ENCODE measurements at regions not wholly inside any gene's neighbourhood (a gene's known extent, or its start where the extent isn't known, plus 50 kb on each side); places are given as distances from the start of the nearest gene placed in this dataset.

- H3K9me3 ChIP-seq (ENCODE audit: control insufficient read depth in 1 of 2, insufficient read depth in 1 of 2, low read depth in 1 of 2, low read length in 2 of 2), result no peaks in the 10 kb centered on the region
- no peaks in the 10 kb centered on the region for H3K9me2 ChIP-seq (ENCODE audit: insufficient read depth)
- RAD21 ChIA-PET (ENCODE audit: low non-redundant PET in 1 of 2, low total read pairs in 2 of 2, uncharacterized antibody in 2 of 2, unreplicated experiment in 2 of 2), result no interaction called here
- H3K79me2 ChIP-seq (ENCODE audit: insufficient read depth, low read length), result no peaks in the 10 kb centered on the region
- DNase-seq (ENCODE audit: low read depth, low spot score) (no peak), ATAC-seq (no peak)
- no peaks in the 10 kb centered on the region for H3K36me3 ChIP-seq (ENCODE audit: control insufficient read depth in 1 of 2, insufficient read depth in 2 of 2, low read length in 2 of 2)
- CTCF ChIA-PET, result no interaction called here
- no peaks in the 10 kb centered on the region for H4K20me1 ChIP-seq (ENCODE audit: insufficient read depth)
- no peak overlapping the region for H3K9ac ChIP-seq (ENCODE audit: low read length)
- no peaks in the 10 kb centered on the region for H3K4me1 ChIP-seq (ENCODE audit: control insufficient read depth in 1 of 2, insufficient read depth in 2 of 2, low read length in 2 of 2)
- no peak overlapping the region for H3K4me2 ChIP-seq (ENCODE audit: low read length)
- H3K4me3 ChIP-seq (replicated peaks in 1 of 2; ENCODE audit: low read depth in 1 of 2, low read length in 2 of 2), result no peak overlapping the region
- no TSS peak for BruUV-seq (replicated peaks)
- peaks cover 31% of the 10 kb centered on the region; the same call in 1 of the 2 replicates for H3K27me3 ChIP-seq (ENCODE audit: insufficient read depth, low read length)
- no peak for TF ChIP-seq SP1 (IDR thresholded peaks at IDR 0.05; ENCODE audit: low read depth)
- TF ChIP-seq FOSL1 (IDR thresholded peaks at IDR 0.05; ENCODE audit: low read depth), result no peak
- no peak for TF ChIP-seq TCF7L2 (IDR thresholded peaks at IDR 0.05; ENCODE audit: borderline replicate concordance, extremely low read depth, insufficient read depth, insufficient read length)
- TF ChIP-seq SIN3A (IDR thresholded peaks at IDR 0.05; ENCODE audit: low read depth), result no peak
- H2AFZ ChIP-seq (ENCODE audit: low read depth, low read length, poor library complexity, severe bottlenecking), result no peak overlapping the region
- intact Hi-C loops (cut with micrococcal nuclease), result no loop called here
- POLR2A ChIA-PET, result no interaction called here
- no peak overlapping the region for H3K27ac ChIP-seq (ENCODE audit: low read depth, low read length)
Measured at GRCh38 chr12:4169531-4169930, 104.0 kb upstream of the CCND2 start.

- POLR2A ChIA-PET, result no interaction called here
Measured at GRCh38 chr12:4168036-4168435, 105.5 kb upstream of the CCND2 start.

More at GRCh38 chr12:4168036-4168435, 105.5 kb upstream of the CCND2 start:
- H3K4me1 ChIP-seq (ENCODE audit: control insufficient read depth in 1 of 2, insufficient read depth in 2 of 2, low read length in 2 of 2), result no peaks in the 10 kb centered on the region
- no peaks in the 10 kb centered on the region for H4K20me1 ChIP-seq (ENCODE audit: insufficient read depth)
- no TSS peak for BruUV-seq (replicated peaks)
- H3K9ac ChIP-seq (ENCODE audit: low read length), result no peak overlapping the region
- H3K27me3 ChIP-seq (ENCODE audit: insufficient read depth, low read length), result peaks cover 22% of the 10 kb centered on the region; the same call in 1 of the 2 replicates
- no peak for ATAC-seq
- no peaks in the 10 kb centered on the region for H3K9me3 ChIP-seq (ENCODE audit: control insufficient read depth in 1 of 2, insufficient read depth in 1 of 2, low read depth in 1 of 2, low read length in 2 of 2)
- CTCF ChIA-PET, result no interaction called here
- no peak overlapping the region for H3K4me2 ChIP-seq (ENCODE audit: low read length)
- TF ChIP-seq RAD21 (IDR thresholded peaks at IDR 0.05; ENCODE audit: low read depth), result no peak
- TF ChIP-seq ZBTB33 (IDR thresholded peaks at IDR 0.05; ENCODE audit: extremely low read depth, insufficient replicate concordance, low read length), result no peak
- no peak for TF ChIP-seq CBX3 (IDR thresholded peaks at IDR 0.05; ENCODE audit: low read depth)
- TF ChIP-seq TCF7L2 (IDR thresholded peaks at IDR 0.05; ENCODE audit: borderline replicate concordance, extremely low read depth, insufficient read depth, insufficient read length), result no peak
- no peak for TF ChIP-seq EGR1 (IDR thresholded peaks at IDR 0.05; ENCODE audit: low read depth)
- TF ChIP-seq CEBPB (IDR thresholded peaks at IDR 0.05; ENCODE audit: low read depth), result no peak
- no peak for DNase-seq (ENCODE audit: low read depth, low spot score)
- no peaks in the 10 kb centered on the region for H3K36me3 ChIP-seq (ENCODE audit: control insufficient read depth in 1 of 2, insufficient read depth in 2 of 2, low read length in 2 of 2)
- no peaks in the 10 kb centered on the region for H3K79me2 ChIP-seq (ENCODE audit: insufficient read depth, low read length)
- RAD21 ChIA-PET (ENCODE audit: low non-redundant PET in 1 of 2, low total read pairs in 2 of 2, uncharacterized antibody in 2 of 2, unreplicated experiment in 2 of 2), result no interaction called here
- H2AFZ ChIP-seq (ENCODE audit: low read depth, low read length, poor library complexity, severe bottlenecking), result no peak overlapping the region
- intact Hi-C loops (cut with micrococcal nuclease), result no loop called here
- H3K27ac ChIP-seq (ENCODE audit: low read depth, low read length), result no peak overlapping the region
- H3K9me2 ChIP-seq (ENCODE audit: insufficient read depth), result no peaks in the 10 kb centered on the region
- H3K4me3 ChIP-seq (replicated peaks in 1 of 2; ENCODE audit: low read depth in 1 of 2, low read length in 2 of 2), result no peak overlapping the region

Measured in HCT116 (cell line).